ENCODE measurements at regions not wholly inside any gene's neighbourhood (a gene's known extent, or its start where the extent isn't known, plus 50 kb on each side); places are given as distances from the start of the nearest gene placed in this dataset.

DNA sequence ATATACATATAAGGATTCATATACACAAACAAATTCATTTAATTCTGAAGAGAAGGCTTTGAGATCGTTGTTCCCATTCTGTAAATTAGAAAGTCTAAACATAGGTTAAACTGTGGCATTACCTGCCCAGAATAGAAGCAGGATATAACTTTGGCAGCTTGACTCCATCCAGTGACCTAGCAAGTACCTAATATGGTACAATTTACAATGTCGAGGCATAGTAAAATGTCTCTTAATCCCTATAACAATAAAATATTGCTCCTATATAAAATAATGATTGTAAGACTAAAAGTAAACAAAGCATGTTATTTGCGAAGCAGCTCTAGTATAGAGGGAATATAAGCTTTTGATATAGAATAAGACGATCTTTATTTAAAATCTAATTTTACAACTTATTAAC, 756.0 kb downstream of the LUZP2 start:
- no peak for TF ChIP-seq ZNF263 (CRISPR knock-in tag; IDR thresholded peaks at IDR 0.05; ENCODE audit: low read depth)
- TF ChIP-seq, protein P1, sequence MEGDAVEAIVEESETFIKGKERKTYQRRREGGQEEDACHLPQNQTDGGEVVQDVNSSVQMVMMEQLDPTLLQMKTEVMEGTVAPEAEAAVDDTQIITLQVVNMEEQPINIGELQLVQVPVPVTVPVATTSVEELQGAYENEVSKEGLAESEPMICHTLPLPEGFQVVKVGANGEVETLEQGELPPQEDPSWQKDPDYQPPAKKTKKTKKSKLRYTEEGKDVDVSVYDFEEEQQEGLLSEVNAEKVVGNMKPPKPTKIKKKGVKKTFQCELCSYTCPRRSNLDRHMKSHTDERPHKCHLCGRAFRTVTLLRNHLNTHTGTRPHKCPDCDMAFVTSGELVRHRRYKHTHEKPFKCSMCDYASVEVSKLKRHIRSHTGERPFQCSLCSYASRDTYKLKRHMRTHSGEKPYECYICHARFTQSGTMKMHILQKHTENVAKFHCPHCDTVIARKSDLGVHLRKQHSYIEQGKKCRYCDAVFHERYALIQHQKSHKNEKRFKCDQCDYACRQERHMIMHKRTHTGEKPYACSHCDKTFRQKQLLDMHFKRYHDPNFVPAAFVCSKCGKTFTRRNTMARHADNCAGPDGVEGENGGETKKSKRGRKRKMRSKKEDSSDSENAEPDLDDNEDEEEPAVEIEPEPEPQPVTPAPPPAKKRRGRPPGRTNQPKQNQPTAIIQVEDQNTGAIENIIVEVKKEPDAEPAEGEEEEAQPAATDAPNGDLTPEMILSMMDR (IDR thresholded peaks at IDR 0.05), result no peak
- TF ChIP-seq, protein P2, sequence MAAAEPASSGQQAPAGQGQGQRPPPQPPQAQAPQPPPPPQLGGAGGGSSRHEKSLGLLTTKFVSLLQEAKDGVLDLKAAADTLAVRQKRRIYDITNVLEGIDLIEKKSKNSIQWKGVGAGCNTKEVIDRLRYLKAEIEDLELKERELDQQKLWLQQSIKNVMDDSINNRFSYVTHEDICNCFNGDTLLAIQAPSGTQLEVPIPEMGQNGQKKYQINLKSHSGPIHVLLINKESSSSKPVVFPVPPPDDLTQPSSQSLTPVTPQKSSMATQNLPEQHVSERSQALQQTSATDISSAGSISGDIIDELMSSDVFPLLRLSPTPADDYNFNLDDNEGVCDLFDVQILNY (CRISPR knock-in tag; IDR thresholded peaks at IDR 0.05), result no peak
- TF ChIP-seq, protein P3, sequence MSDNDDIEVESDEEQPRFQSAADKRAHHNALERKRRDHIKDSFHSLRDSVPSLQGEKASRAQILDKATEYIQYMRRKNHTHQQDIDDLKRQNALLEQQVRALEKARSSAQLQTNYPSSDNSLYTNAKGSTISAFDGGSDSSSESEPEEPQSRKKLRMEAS (CRISPR knock-in tag; IDR thresholded peaks at IDR 0.05), result no peak
- TF ChIP-seq GABPB1 (CRISPR knock-in tag; IDR thresholded peaks at IDR 0.05), result no peak
